Lung (tissue), 11 donors: ENCODE measurements at regions not wholly inside any gene's neighbourhood (a gene's known extent, or its start where the extent isn't known, plus 50 kb on each side); places are given as distances from the start of the nearest gene placed in this dataset.

Experiments
- ATAC-seq: fragments of 200-7000 bp; cut with Tn5 transposase; one replicate; pipeline ENCODE4 v1.9.1; 2020; ENCODE audit warnings: moderate number of reproducible peaks; ENCODE audit not compliant: insufficient read depth, low FRiP score
- DNase-seq, 3 donors: peaks; one replicate each; pipeline ENCODE4 v3.0.0-alpha.2; 2013 to 2017
- H3K27ac ChIP-seq, 2 donors: one replicate each; pipeline ENCODE4 v1.5.1; 2013; ENCODE audit warnings: mild to moderate bottlenecking in 2 of 2, moderate library complexity in 2 of 2, control low read depth in 1 of 2, inconsistent platforms in 1 of 2, low read depth in 1 of 2, low read length in 1 of 2
- H3K27me3 ChIP-seq, 3 donors: one replicate each; pipeline ENCODE4 v1.5.1; 2013; ENCODE audit warnings: low read length in 2 of 3; ENCODE audit not compliant: control insufficient read depth in 3 of 3, insufficient read depth in 3 of 3
- H3K36me3 ChIP-seq, 4 donors: one replicate each; pipeline ENCODE4 v1.5.1; 2013; ENCODE audit warnings: low read length in 4 of 4, mild to moderate bottlenecking in 1 of 4, moderate library complexity in 1 of 4; ENCODE audit not compliant: control insufficient read depth in 4 of 4, insufficient read depth in 4 of 4
- H3K4me1 ChIP-seq, 5 donors: one replicate each; pipeline ENCODE4 v1.5.1; 2013; ENCODE audit warnings: low read length in 5 of 5, mild to moderate bottlenecking in 2 of 5, moderate library complexity in 1 of 5; ENCODE audit not compliant: control insufficient read depth in 5 of 5, insufficient read depth in 5 of 5
- H3K4me3 ChIP-seq: one replicate; pipeline ENCODE4 v1.5.1; 2013; ENCODE audit warnings: mild to moderate bottlenecking, control low read depth, moderate library complexity
- H3K9ac ChIP-seq, 2 donors: one replicate each; pipeline ENCODE4 v1.5.1; 2013; ENCODE audit warnings: low read length in 2 of 2, control low read depth in 1 of 2; ENCODE audit not compliant: insufficient read depth in 1 of 2
- H3K9me3 ChIP-seq, 4 donors: one replicate each; pipeline ENCODE4 v1.5.1; 2013; ENCODE audit warnings: low read length in 3 of 4, mild to moderate bottlenecking in 1 of 4, moderate library complexity in 1 of 4; ENCODE audit not compliant: control insufficient read depth in 4 of 4, insufficient read depth in 3 of 4
- CTCF ChIP-seq: IDR thresholded peaks from 2 replicates; pipeline ENCODE4 v1.5.1; 2012; ENCODE audit warnings: mild to moderate bottlenecking; ENCODE audit errors: control extremely low read depth, extremely low read depth
- WGBS, 2 donors: extraction: QIAGEN DNeasy Blood & Tissue Kit; methylation state at CpG; one replicate each; pipeline ENCODE4 v1.1.7; 2013; 5-methylcytosine and 5-hydroxymethylcytosine counted together
- donor health status: control.
- donor health status: control.
- donor health status: Bipolar disorder and iron deficiency.
- donor health status: healthy.
- donor health status: DM: yes; HTN: yes; CAD: no.

DNA sequence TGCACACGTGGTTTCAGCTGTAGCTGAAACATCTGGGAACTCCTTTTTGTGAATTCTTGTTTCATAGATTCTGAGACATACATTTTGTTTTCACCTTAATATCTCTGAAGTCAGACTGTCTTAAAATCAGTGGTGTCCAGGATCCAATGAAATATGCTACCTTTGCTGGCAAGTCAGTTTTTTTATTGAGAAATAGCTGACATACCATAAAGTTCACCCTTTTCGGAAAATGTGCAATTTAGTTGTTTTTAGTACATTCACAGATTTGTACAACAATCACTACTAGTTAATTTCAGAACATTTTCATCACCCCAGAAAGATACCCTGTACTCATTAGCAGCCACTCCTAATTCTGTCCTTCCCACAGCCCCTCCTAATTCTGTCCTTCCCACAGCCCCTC, 243.7 kb downstream of the GLI2 start:
- ATAC-seq (no peak), DNase-seq (no peak)
- H3K9me3 ChIP-seq, result peaks cover 0 to 3% (median 1%) of the 10 kb centered on the region in 4 donors
- H3K9ac ChIP-seq, result no peak overlapping the region
- no peak overlapping the region for H3K27ac ChIP-seq
- peaks cover 0 to 50% (median 22%) of the 10 kb centered on the region in 4 donors for H3K36me3 ChIP-seq
- TF ChIP-seq CTCF, result no peak
- peaks cover 0 to 12% (median 0%) of the 10 kb centered on the region in 5 donors for H3K4me1 ChIP-seq
- 35 to 49% methylated on average over 2 of the region's 2 CpGs for WGBS, 2 donors
- no peaks in the 10 kb centered on the region for H3K27me3 ChIP-seq
- H3K4me3 ChIP-seq, result no peak overlapping the region

DNA sequence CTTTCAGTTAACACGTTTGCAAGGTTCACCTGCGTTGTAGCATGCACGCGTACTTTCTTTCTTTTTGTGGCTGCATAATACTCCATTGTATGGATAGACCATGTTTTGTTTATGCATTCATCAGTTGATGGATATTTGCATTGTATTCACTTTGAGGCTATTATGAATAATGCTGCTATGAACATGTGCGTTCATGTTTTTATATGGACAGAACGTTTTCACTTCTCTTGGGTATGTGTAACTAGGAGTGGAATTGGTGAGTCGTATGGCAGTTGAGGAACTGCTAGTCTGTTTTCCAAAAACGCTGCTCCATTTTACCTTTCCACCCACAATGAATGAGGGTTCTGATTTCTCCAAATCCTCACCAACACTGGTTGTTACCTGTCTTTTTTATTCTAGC, 244.3 kb downstream of the GLI2 start:
- Histone ChIP-seq H3K4me3 (no peak overlapping the region), H3K27ac (no peak overlapping the region), H3K27me3 (no peaks in the 10 kb centered on the region), H3K4me1 (peaks cover 0 to 12% (median 0%) of the 10 kb centered on the region in 5 donors), H3K36me3 (peaks cover 0 to 51% (median 20%) of the 10 kb centered on the region in 4 donors), H3K9me3 (peaks cover 0 to 3% (median 0%) of the 10 kb centered on the region in 4 donors), H3K9ac (no peak overlapping the region)
- 92 to 94% methylated on average over 8 of the region's 8 CpGs for WGBS, 2 donors
- no peak for ATAC-seq
- no peak for TF ChIP-seq CTCF
- DNase-seq, result no peak

DNA sequence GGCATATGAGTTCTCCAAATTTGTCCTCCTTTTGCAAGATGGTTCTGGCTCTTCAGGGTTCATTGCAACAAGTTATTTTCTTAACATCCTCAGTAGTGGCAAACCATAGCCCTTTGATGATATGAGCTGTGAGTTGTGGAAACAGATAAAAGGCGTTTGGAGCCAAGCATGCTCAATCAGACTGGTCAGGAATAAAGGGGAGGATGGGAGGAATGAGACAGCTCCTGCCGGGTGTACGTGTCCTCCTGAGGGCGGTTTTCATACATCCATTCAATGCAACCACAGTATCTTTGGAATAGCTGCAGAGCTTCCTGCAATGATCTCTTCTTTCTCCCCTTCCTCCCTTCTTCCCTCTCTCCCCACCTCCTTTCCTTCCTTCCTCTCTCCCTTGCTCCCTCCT, 245.8 kb downstream of the GLI2 start:
- no peak overlapping the region for H3K27ac ChIP-seq
- no peak overlapping the region for H3K9ac ChIP-seq
- peaks cover 0 to 12% (median 0%) of the 10 kb centered on the region in 5 donors for H3K4me1 ChIP-seq
- H3K9me3 ChIP-seq, result peaks cover 0 to 3% (median 0%) of the 10 kb centered on the region in 4 donors
- no peak for TF ChIP-seq CTCF
- peaks cover 0 to 41% (median 15%) of the 10 kb centered on the region in 4 donors for H3K36me3 ChIP-seq
- ATAC-seq (no peak), DNase-seq (peak in 1 of 3 donors; percentile 33)
- WGBS, 2 donors, result 80 to 92% methylated on average over 4 of the region's 4 CpGs
- no peaks in the 10 kb centered on the region for H3K27me3 ChIP-seq
- H3K4me3 ChIP-seq, result no peak overlapping the region

DNA sequence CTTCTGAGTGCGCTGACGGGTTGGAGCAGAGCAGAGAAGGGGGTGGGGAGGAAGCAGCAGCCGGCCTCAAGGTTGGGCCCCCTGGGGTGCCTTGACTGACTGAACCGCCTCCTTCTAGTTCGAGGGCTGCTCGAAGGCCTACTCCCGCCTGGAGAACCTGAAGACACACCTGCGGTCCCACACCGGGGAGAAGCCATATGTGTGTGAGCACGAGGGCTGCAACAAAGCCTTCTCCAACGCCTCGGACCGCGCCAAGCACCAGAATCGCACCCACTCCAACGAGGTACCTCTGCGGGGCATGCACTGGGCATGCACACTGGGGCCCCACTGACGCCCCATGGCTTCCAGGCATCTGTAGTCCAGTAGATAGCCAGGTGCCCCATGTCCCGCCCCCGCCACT, 246.9 kb downstream of the GLI2 start:
- no peak for DNase-seq
- Histone ChIP-seq H3K4me1 (peaks cover 0 to 12% (median 0%) of the 10 kb centered on the region in 5 donors), H3K9me3 (peaks cover 0 to 3% (median 0%) of the 10 kb centered on the region in 4 donors), H3K27ac (no peak overlapping the region), H3K4me3 (no peak overlapping the region), H3K9ac (no peak overlapping the region), H3K27me3 (no peaks in the 10 kb centered on the region), H3K36me3 (peaks cover 0 to 49% (median 18%) of the 10 kb centered on the region in 4 donors)
- no peak for ATAC-seq
- no peak for TF ChIP-seq CTCF
- 79 to 82% methylated on average over 20 of the region's 20 CpGs for WGBS, 2 donors
